A549 (cell line): ENCODE measurements at regions not wholly inside any gene's neighbourhood (a gene's known extent, or its start where the extent isn't known, plus 50 kb on each side); places are given as distances from the start of the nearest gene placed in this dataset.

Source experiments
- ATAC-seq, 2 experiments: fragments of 200-7000 bp in 1 of 2; fragments of >200 bp in 1 of 2; cut with Nextera tagmentation in 1 of 2; cut with Tn5 transposase in 1 of 2; 3 replicates each; pipeline versions ENCODE4 v1.8.0 to v1.9.1; 2018 to 2020; ENCODE audit warnings: mild to moderate bottlenecking in 1 of 2, moderate library complexity in 1 of 2
- CTCF ChIA-PET: fragments of 300-600 bp; sonication (Branson Sonifier 250); formaldehyde crosslinking; extraction: SDS; loops from one replicate; lab custom pipeline; 2021; ENCODE audit warnings: antibody characterized with exemption, inconsistent platforms; lab: Yijun Ruan, JAX
- POLR2A ChIA-PET: fragments of 350-600 bp; formaldehyde crosslinking; extraction: SDS; loops from one replicate; lab custom pipeline; 2021; ENCODE audit warnings: antibody characterized with exemption, inconsistent platforms; lab: Yijun Ruan, JAX
- DNase-seq, 2 experiments: peaks; one replicate each; pipeline versions ENCODE4 v3.0.0 to v3.0.0-alpha.2; 2011 to 2016; ENCODE audit warnings: low read depth in 1 of 2, low spot score in 1 of 2
- FAIRE-seq: peaks from 2 replicates; lab custom pipeline; 2011; peaks lifted over from hg19 to GRCh38; lab: Jason Lieb, UNC
- H3K27ac ChIP-seq, 2 experiments: fragments of >200 bp; sonication (Bioruptor Twin); formaldehyde crosslinking; 3 replicates each; pipeline ENCODE4 v1.5.1; 2016 to 2017
- H3K4me1 ChIP-seq: fragments of >200 bp; sonication (Bioruptor Twin); formaldehyde crosslinking; 3 replicates; pipeline ENCODE4 v1.6.1; 2016
- H3K4me2 ChIP-seq: fragments of >200 bp; sonication (Bioruptor Twin); formaldehyde crosslinking; 3 replicates; pipeline ENCODE4 v1.6.1; 2016
- H3K4me3 ChIP-seq: fragments of >200 bp; sonication (Bioruptor Twin); formaldehyde crosslinking; 3 replicates; pipeline ENCODE4 v1.5.1; 2016
- H3K9me3 ChIP-seq: fragments of >200 bp; sonication (Bioruptor Twin); formaldehyde crosslinking; 3 replicates; pipeline ENCODE4 v1.6.1; 2016
- BHLHE40 ChIP-seq: IDR thresholded peaks from 2 replicates; pipeline ENCODE4 v1.6.1; 2012; ENCODE audit warnings: low read depth, low read length, inconsistent platforms
- CBX2 ChIP-seq: fragments of 200-600 bp; sonication (generic); IDR thresholded peaks from 2 replicates; pipeline ENCODE4 v1.6.1; 2016; ENCODE audit warnings: low read depth, mild to moderate bottlenecking, borderline replicate concordance
- CBX8 ChIP-seq: fragments of 200-600 bp; sonication (generic); IDR thresholded peaks from 2 replicates; pipeline ENCODE4 v1.6.1; 2016
- CEBPB ChIP-seq, 2 experiments: fragments of >200 bp in 1 of 2; sonication (Bioruptor Twin) in 1 of 2; formaldehyde crosslinking in 1 of 2; IDR thresholded peaks; 2 replicates each; pipeline ENCODE4 v1.6.1; 2012 to 2016
- CHD2 ChIP-seq: fragments of 150-350 bp; IDR thresholded peaks from 2 replicates; pipeline ENCODE4 v1.6.1; 2014; ENCODE audit warnings: low read length; ENCODE audit not compliant: partially characterized antibody
- CHD4 ChIP-seq: fragments of 200-600 bp; sonication (generic); IDR thresholded peaks from 2 replicates; pipeline ENCODE4 v1.6.1; 2016; ENCODE audit warnings: antibody characterized with exemption, mild to moderate bottlenecking, borderline replicate concordance
- EHMT2 ChIP-seq: fragments of 200-600 bp; sonication (generic); IDR thresholded peaks from 2 replicates; pipeline ENCODE4 v1.6.1; 2016; ENCODE audit warnings: antibody characterized with exemption, low read depth, mild to moderate bottlenecking, moderate library complexity
- EP300 ChIP-seq, 2 experiments: fragments of >200 bp; sonication (Bioruptor Twin); formaldehyde crosslinking; IDR thresholded peaks; 2 replicates in 1 of 2; 3 replicates in 1 of 2; pipeline ENCODE4 v1.6.1; 2016 to 2017
- FOSB ChIP-seq: fragments of 250-450 bp; sonication (Bioruptor Pico); IDR thresholded peaks from 2 replicates; pipeline ENCODE4 v1.5.0; 2020; ENCODE audit warnings: mild to moderate bottlenecking, moderate library complexity
- FOSL2 ChIP-seq, 2 experiments: fragments of 450-650 bp in 1 of 2; fragments of >200 bp in 1 of 2; sonication (Bioruptor Twin) in 1 of 2; formaldehyde crosslinking; IDR thresholded peaks; 2 replicates each; pipeline versions ENCODE4 v1.5.0 to v1.6.1; 2016 to 2020; ENCODE audit warnings: mild to moderate bottlenecking in 1 of 2, moderate library complexity in 1 of 2
- NR3C1 ChIP-seq: fragments of >200 bp; sonication (Bioruptor Twin); formaldehyde crosslinking; IDR thresholded peaks from 3 replicates; pipeline ENCODE4 v1.6.1; 2017
- PHF8 ChIP-seq: fragments of 200-600 bp; sonication (generic); IDR thresholded peaks from 2 replicates; pipeline ENCODE4 v1.6.1; 2016; ENCODE audit warnings: low read depth, mild to moderate bottlenecking, antibody characterized with exemption, moderate library complexity, borderline replicate concordance
- RFX5 ChIP-seq: fragments of 450-650 bp; IDR thresholded peaks from 2 replicates; pipeline ENCODE4 v1.7.1; 2014; ENCODE audit warnings: antibody characterized with exemption, mild to moderate bottlenecking, moderate library complexity
- RNF2 ChIP-seq: fragments of 200-600 bp; sonication (generic); IDR thresholded peaks from 2 replicates; pipeline ENCODE4 v1.6.1; 2016; ENCODE audit warnings: low read depth, mild to moderate bottlenecking, antibody characterized with exemption, moderate library complexity, borderline replicate concordance
- ZFP36 ChIP-seq: fragments of 450-650 bp; IDR thresholded peaks from 2 replicates; pipeline ENCODE4 v1.6.1; 2014; ENCODE audit warnings: borderline replicate concordance; ENCODE audit not compliant: partially characterized antibody
- WGBS: methylation state at CpG from one replicate; pipeline ENCODE4 v1.1.6; 2017; ENCODE audit errors: missing lambda C conversion rate; 5-methylcytosine and 5-hydroxymethylcytosine counted together
- TF ChIP-seq, protein P1 (sequence below): fragments of 250-450 bp; sonication (Bioruptor Pico); IDR thresholded peaks from 2 replicates; pipeline ENCODE4 v1.5.0; 2021; ENCODE audit warnings: mild to moderate bottlenecking, moderate library complexity, borderline replicate concordance
- TF ChIP-seq, protein P2 (sequence below): fragments of >200 bp; sonication (Bioruptor Twin); formaldehyde crosslinking; IDR thresholded peaks from 2 replicates; pipeline ENCODE4 v1.6.1; 2016
- TF ChIP-seq, protein P3 (sequence below): fragments of 250-450 bp; sonication (Bioruptor Pico); IDR thresholded peaks from 2 replicates; pipeline ENCODE4 v1.5.0; 2020; ENCODE audit warnings: low read depth, mild to moderate bottlenecking, moderate library complexity
- TF ChIP-seq, protein P4 (sequence below): fragments of 150-350 bp; IDR thresholded peaks from 2 replicates; pipeline ENCODE4 v1.6.1; 2014; ENCODE audit warnings: low read depth, mild to moderate bottlenecking, low read length

DNA sequence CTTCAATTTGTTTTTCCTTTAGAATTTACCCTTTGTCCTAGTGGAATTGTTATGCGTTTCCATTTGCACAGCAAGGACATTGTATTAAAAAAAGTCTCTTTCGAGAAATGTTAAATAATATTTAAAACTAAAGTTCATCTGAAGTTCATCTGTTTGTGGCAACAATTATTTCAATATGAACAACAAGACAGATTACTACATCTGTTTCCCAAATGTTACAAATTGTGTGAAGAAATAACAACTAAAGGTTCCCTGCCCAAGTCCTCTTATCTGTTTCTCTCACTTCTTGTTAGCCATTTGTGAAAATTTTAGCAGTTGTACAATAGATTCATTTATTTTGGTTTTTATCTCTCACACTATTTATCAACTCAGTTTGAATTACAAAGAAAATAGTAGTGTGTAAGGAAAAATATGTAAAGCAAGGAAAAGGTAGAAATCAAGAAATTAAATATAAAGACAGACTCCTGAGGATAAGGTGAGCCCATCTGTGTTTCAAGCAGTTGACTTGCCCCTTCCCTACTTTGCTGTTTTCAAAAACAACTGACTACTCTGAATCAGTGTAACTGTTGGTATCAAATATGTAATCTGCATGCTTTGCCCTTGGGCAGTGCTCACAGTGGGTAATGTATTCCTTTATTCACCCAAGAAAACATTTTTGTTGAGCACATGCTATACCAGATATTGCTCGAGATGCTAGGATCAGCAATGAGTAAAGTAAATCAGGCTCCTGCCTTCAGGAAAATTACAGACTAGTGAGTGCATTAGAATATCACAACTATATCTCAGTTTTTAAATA is 118.9 kb upstream of the PCDH7 start (continued):
- TF ChIP-seq, protein P1, sequence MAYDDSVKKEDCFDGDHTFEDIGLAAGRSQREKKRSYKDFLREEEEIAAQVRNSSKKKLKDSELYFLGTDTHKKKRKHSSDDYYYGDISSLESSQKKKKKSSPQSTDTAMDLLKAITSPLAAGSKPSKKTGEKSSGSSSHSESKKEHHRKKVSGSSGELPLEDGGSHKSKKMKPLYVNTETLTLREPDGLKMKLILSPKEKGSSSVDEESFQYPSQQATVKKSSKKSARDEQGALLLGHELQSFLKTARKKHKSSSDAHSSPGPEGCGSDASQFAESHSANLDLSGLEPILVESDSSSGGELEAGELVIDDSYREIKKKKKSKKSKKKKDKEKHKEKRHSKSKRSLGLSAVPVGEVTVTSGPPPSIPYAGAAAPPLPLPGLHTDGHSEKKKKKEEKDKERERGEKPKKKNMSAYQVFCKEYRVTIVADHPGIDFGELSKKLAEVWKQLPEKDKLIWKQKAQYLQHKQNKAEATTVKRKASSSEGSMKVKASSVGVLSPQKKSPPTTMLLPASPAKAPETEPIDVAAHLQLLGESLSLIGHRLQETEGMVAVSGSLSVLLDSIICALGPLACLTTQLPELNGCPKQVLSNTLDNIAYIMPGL (CRISPR knock-in tag) = no peak
- TF ChIP-seq FOSL2 (IDR thresholded peaks at IDR 0.05) (no peak), FOSL2 (CRISPR knock-in tag; IDR thresholded peaks at IDR 0.05) (no peak), NR3C1 (no peak)

DNA sequence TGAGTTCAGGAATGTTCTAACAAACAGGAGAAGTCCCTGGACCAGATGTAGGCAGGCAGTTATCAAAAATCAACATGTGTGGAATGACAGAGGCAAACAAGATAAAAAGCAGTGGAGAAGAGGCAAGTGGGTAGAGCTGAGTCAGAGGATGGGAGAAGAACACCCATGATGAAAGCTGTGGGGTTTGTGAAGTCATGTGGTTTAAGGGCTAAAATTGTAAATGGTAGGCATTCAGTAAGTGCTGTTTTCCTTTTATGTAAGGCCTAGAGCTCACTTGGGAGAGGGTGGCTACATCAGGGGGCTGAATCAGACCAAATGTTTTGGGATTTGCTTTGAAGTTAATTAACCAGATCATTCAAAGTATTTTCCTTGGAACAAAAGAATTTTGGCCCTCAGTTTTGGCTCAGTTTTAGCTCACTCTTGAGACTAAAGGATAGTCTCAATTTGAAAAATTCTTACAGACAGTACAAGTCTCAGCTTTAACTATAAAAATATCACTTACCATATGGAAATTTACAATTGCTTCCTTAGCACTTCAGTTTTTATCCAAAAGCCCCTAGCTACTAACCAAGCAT is 114.5 kb upstream of the PCDH7 start:
- ChIA-PET CTCF (no interaction called here), POLR2A (no interaction called here)
- no peak for DNase-seq
- Histone ChIP-seq H3K4me2 (no peak overlapping the region), H3K9me3 (no peaks in the 10 kb centered on the region), H3K27ac (no peak overlapping the region), H3K4me1 (no peaks in the 10 kb centered on the region), H3K4me3 (no peak overlapping the region)
- TF ChIP-seq, protein P2, sequence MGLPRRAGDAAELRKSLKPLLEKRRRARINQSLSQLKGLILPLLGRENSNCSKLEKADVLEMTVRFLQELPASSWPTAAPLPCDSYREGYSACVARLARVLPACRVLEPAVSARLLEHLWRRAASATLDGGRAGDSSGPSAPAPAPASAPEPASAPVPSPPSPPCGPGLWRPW = no peak
- TF ChIP-seq CBX2 (no peak), BHLHE40 (no peak), EHMT2 (no peak), CHD4 (no peak)
- TF ChIP-seq, protein P3, sequence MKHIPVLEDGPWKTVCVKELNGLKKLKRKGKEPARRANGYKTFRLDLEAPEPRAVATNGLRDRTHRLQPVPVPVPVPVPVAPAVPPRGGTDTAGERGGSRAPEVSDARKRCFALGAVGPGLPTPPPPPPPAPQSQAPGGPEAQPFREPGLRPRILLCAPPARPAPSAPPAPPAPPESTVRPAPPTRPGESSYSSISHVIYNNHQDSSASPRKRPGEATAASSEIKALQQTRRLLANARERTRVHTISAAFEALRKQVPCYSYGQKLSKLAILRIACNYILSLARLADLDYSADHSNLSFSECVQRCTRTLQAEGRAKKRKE (CRISPR knock-in tag) = no peak
- no peak for FAIRE-seq
- no peak for ATAC-seq

DNA sequence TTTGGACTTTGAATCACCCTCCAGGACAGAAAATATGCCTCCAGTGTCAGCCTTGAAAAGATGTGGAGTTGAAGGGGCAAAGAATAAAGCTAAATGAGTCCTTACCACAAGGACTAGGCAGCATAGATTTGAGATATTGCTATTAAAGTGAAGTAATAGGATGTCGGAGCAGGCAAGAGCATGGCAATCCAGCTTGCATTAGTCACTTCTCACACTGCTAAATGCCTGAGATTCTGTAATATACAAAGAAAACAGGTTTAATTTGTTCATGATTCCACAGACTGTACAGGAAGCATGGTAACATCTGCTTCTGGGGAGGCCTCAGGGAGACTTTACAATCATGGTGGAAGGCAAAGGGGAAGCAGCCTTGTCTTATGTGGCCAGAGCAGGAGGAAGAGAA is 109.8 kb upstream of the PCDH7 start:
- CTCF ChIA-PET = no interaction called here

DNA sequence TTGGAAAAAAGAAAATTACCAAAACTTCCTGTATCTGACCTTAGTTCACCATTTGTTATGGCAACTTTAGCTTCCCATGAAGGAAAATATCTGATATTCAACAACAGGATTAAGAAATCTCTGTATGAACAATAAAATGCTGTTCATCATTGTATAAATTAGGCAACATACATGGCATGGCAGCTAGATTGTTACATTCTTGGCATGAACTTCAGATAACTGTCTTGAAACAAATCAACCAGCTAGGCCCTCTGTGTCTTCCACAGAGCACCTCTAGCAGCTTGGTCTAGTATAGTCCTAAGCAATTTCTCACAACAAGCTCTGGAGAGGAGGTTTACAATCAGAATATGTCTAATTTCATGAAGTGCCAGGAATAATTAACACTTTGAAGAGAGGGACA is 105.4 kb upstream of the PCDH7 start:
- Histone ChIP-seq H3K27ac (no peak overlapping the region), H3K4me1 (no peaks in the 10 kb centered on the region)
- TF ChIP-seq RFX5 (no peak), ZFP36 (no peak)
- TF ChIP-seq, protein P4, sequence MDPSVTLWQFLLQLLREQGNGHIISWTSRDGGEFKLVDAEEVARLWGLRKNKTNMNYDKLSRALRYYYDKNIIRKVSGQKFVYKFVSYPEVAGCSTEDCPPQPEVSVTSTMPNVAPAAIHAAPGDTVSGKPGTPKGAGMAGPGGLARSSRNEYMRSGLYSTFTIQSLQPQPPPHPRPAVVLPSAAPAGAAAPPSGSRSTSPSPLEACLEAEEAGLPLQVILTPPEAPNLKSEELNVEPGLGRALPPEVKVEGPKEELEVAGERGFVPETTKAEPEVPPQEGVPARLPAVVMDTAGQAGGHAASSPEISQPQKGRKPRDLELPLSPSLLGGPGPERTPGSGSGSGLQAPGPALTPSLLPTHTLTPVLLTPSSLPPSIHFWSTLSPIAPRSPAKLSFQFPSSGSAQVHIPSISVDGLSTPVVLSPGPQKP = no peak
- TF ChIP-seq, all 56 proteins: peak for 0
- DNase-seq (no peak), ATAC-seq (no peak), FAIRE-seq (no peak)
- Histone ChIP-seq H3K4me2 (no peak overlapping the region), H3K4me3 (no peak overlapping the region), H3K9me3 (no peaks in the 10 kb centered on the region)
- POLR2A ChIA-PET = no interaction called here
- CTCF ChIA-PET = no interaction called here

More for the DNA sequence above, 109.8 kb upstream of the PCDH7 start:
- TF ChIP-seq EP300 (IDR thresholded peaks at IDR 0.05) (no peak), PHF8 (no peak), CEBPB (IDR thresholded peaks at IDR 0.05) (no peak), EHMT2 (no peak), CHD4 (no peak), CHD2 (no peak), CBX8 (no peak), RNF2 (no peak), FOSB (CRISPR knock-in tag) (no peak), BHLHE40 (no peak), CBX2 (no peak)
- TF ChIP-seq, all 56 proteins: peak for 0
- FAIRE-seq (no peak), ATAC-seq (no peak), DNase-seq (no peak)
- Histone ChIP-seq H3K27ac (no peak overlapping the region), H3K9me3 (no peaks in the 10 kb centered on the region), H3K4me3 (no peak overlapping the region), H3K4me1 (no peaks in the 10 kb centered on the region), H3K4me2 (no peak overlapping the region)
- POLR2A ChIA-PET = no interaction called here
- 7% methylated on average over 1 of the region's 1 CpG for WGBS
